ENCODE measurements at regions not wholly inside any gene's neighbourhood (a gene's known extent, or its start where the extent isn't known, plus 50 kb on each side); places are given as distances from the start of the nearest gene placed in this dataset.
A peak's percentile ranks its signal among the peaks of the same experiment; 100 is the strongest.

- DNase-seq = no peak
These were observed 179.6 kb upstream of the MYL2 start for GRCh38 chr12:111100003-111100402.

GRCh38 chr12:111099186-111099585 is 178.8 kb upstream of the MYL2 start:
- no peak for DNase-seq
- intact Hi-C loops (cut with DNase I) = no loop called here

More at GRCh38 chr12:111100003-111100402, 179.6 kb upstream of the MYL2 start:
- intact Hi-C loops (cut with DNase I) = no loop called here

GRCh38 chr12:111094157-111095010 is 174.0 kb upstream of the MYL2 start:
- DNase-seq = no peak
- intact Hi-C loops (cut with DNase I) = no loop called here

- intact Hi-C loops (cut with DNase I) = no loop called here
- no peak for DNase-seq
These were observed 173.2 kb upstream of the MYL2 start for GRCh38 chr12:111093428-111094142.

GRCh38 chr12:111091051-111091450 is 170.7 kb upstream of the MYL2 start:
- DNase-seq = no peak
- intact Hi-C loops (cut with DNase I) = no loop called here

- intact Hi-C loops (cut with DNase I) = no loop called here
- no peak for DNase-seq
These were observed 169.2 kb upstream of the MYL2 start for GRCh38 chr12:111089616-111090015.

- intact Hi-C loops (cut with DNase I) = no loop called here
- no peak for DNase-seq
These were observed 168.0 kb upstream of the MYL2 start for GRCh38 chr12:111088409-111088808.

- no peak for DNase-seq
- intact Hi-C loops (cut with DNase I) = no loop called here
These were observed 166.7 kb upstream of the MYL2 start for GRCh38 chr12:111086947-111087700.

- no peak for DNase-seq
- intact Hi-C loops (cut with DNase I) = no loop called here
These were observed 164.7 kb upstream of the MYL2 start for GRCh38 chr12:111085096-111085495.

GRCh38 chr12:111084605-111085004 is 164.2 kb upstream of the MYL2 start:
- intact Hi-C loops (cut with DNase I) = no loop called here
- no peak for DNase-seq

- no peak for DNase-seq
- intact Hi-C loops (cut with DNase I) = no loop called here
These were observed 163.8 kb upstream of the MYL2 start for GRCh38 chr12:111084158-111084557.

- intact Hi-C loops (cut with DNase I) = no loop called here
These were observed 161.2 kb upstream of the MYL2 start for GRCh38 chr12:111081600-111081999.

GRCh38 chr12:111078731-111079130 is 158.4 kb upstream of the MYL2 start:
- peak in 1 of 10 donors; percentile 62 for DNase-seq

More at GRCh38 chr12:111081600-111081999, 161.2 kb upstream of the MYL2 start:
- peak in 1 of 10 donors; percentile 29 for DNase-seq

GRCh38 chr12:111076611-111077451 is 156.5 kb upstream of the MYL2 start:
- peak in 2 of 10 donors; percentile 63 to 77 for DNase-seq
- intact Hi-C loops (cut with DNase I) = no loop called here

More at GRCh38 chr12:111078731-111079130, 158.4 kb upstream of the MYL2 start:
- intact Hi-C loops (cut with DNase I) = no loop called here

GRCh38 chr12:111076199-111076598 is 155.8 kb upstream of the MYL2 start:
- intact Hi-C loops (cut with DNase I) = no loop called here
- DNase-seq = peak in 1 of 10 donors; percentile 14

GRCh38 chr12:111074965-111075364 is 154.6 kb upstream of the MYL2 start:
- DNase-seq = no peak
- intact Hi-C loops (cut with DNase I) = no loop called here

GRCh38 chr12:111074559-111074958 is 154.2 kb upstream of the MYL2 start:
- intact Hi-C loops (cut with DNase I) = no loop called here
- peak in 1 of 10 donors; percentile 50 for DNase-seq

- no peak for DNase-seq
- intact Hi-C loops (cut with DNase I) = no loop called here
These were observed 153.0 kb upstream of the MYL2 start for GRCh38 chr12:111073370-111073769.

- intact Hi-C loops (cut with DNase I) = no loop called here
- DNase-seq = peak in 1 of 10 donors; percentile 1
These were observed 151.9 kb upstream of the MYL2 start for GRCh38 chr12:111072299-111072698.

GRCh38 chr12:111069886-111070285 is 149.5 kb upstream of the MYL2 start:
- DNase-seq = peak in 1 of 10 donors; percentile 60
- intact Hi-C loops (cut with DNase I) = no loop called here

Data from posterior cingulate gyrus (tissue), 11 donors.